ENCODE measurements at regions not wholly inside any gene's neighbourhood (a gene's known extent, or its start where the extent isn't known, plus 50 kb on each side); places are given as distances from the start of the nearest gene placed in this dataset.

DNA sequence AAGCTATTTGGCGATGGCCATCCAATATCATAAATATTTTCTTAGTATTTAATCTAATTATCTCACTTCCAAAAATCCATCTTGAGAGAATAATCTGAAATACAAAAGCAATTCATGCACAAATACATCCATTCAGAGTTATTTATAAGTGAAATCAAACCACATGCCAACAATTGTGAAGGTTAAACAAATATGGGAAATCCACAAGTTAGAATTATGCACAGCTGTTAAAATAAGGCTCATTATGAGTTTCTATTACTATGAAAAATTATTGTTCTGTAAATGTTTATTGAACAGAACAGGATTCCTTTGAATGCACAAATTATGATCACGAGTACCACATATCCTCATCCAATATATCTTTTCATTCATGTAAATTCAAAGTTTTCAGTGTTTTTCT, 267.7 kb downstream of the PLOD2 start:
- TF ChIP-seq EZH2 (IDR thresholded peaks at IDR 0.05; ENCODE audit: low read length, missing control alignments), result no peak
- TF ChIP-seq, protein P1, sequence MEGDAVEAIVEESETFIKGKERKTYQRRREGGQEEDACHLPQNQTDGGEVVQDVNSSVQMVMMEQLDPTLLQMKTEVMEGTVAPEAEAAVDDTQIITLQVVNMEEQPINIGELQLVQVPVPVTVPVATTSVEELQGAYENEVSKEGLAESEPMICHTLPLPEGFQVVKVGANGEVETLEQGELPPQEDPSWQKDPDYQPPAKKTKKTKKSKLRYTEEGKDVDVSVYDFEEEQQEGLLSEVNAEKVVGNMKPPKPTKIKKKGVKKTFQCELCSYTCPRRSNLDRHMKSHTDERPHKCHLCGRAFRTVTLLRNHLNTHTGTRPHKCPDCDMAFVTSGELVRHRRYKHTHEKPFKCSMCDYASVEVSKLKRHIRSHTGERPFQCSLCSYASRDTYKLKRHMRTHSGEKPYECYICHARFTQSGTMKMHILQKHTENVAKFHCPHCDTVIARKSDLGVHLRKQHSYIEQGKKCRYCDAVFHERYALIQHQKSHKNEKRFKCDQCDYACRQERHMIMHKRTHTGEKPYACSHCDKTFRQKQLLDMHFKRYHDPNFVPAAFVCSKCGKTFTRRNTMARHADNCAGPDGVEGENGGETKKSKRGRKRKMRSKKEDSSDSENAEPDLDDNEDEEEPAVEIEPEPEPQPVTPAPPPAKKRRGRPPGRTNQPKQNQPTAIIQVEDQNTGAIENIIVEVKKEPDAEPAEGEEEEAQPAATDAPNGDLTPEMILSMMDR (conservative IDR thresholded peaks at IDR 0.05 in 1 of 2, IDR thresholded peaks at IDR 0.05 in 1 of 2; ENCODE audit: low read depth in 1 of 2, low read length in 2 of 2), result no peak
